ENCODE measurements at regions not wholly inside any gene's neighbourhood (a gene's known extent, or its start where the extent isn't known, plus 50 kb on each side); places are given as distances from the start of the nearest gene placed in this dataset.

GRCh38 chr15:62825191-62825590, 217.4 kb upstream of the TPM1 start:
- no peak for TF ChIP-seq CTCF (IDR thresholded peaks at IDR 0.05; ENCODE audit: low read depth, low read length)
- TF ChIP-seq EZH2phosphoT487 (IDR thresholded peaks at IDR 0.05; ENCODE audit: low read depth), result no peak

Measured in OCI-LY3 (cell line).